Central memory CD8-positive, alpha-beta T cell (primary cell): ENCODE measurements at regions not wholly inside any gene's neighbourhood (a gene's known extent, or its start where the extent isn't known, plus 50 kb on each side); places are given as distances from the start of the nearest gene placed in this dataset.

ENCODE experiments used
- ATAC-seq: fragments of 150-1000 bp; cut with Tn5 transposase; replicated peaks from 2 replicates; pipeline ENCODE4 v1.10.0; 2022; ENCODE audit warnings: mild to moderate bottlenecking, moderate FRiP score, moderate number of reproducible peaks; ENCODE audit not compliant: poor library complexity, severe bottlenecking; ENCODE audit errors: extremely low read depth
- DNase-seq, 2 donors: peaks; one replicate each; pipeline ENCODE4 v3.0.0; 2021; ENCODE audit warnings: low spot score in 2 of 2
- H3K27ac Mint-ChIP-seq: one replicate; pipeline ENCODE4 v1.8.0; 2022; ENCODE audit warnings: low read depth, mild to moderate bottlenecking, moderate library complexity, mixed read lengths
- H3K27me3 Mint-ChIP-seq: one replicate; pipeline ENCODE4 v1.8.0; 2022; ENCODE audit warnings: mixed read lengths
- H3K36me3 Mint-ChIP-seq: one replicate; pipeline ENCODE4 v1.8.0; 2022; ENCODE audit warnings: mild to moderate bottlenecking, moderate library complexity, mixed read lengths; ENCODE audit not compliant: insufficient read depth
- H3K4me1 Mint-ChIP-seq: one replicate; pipeline ENCODE4 v1.8.0; 2022; ENCODE audit warnings: mixed read lengths
- H3K4me3 Mint-ChIP-seq: one replicate; pipeline ENCODE4 v1.8.0; 2022; ENCODE audit warnings: mild to moderate bottlenecking, moderate library complexity, mixed read lengths
- H3K9me3 Mint-ChIP-seq: one replicate; pipeline ENCODE4 v1.8.0; 2022; ENCODE audit warnings: mixed read lengths

- no peak overlapping the region for H3K4me3 Mint-ChIP-seq
- H3K27me3 Mint-ChIP-seq = no peaks in the 10 kb centered on the region
- H3K9me3 Mint-ChIP-seq = no peaks in the 10 kb centered on the region
- H3K4me1 Mint-ChIP-seq = no peaks in the 10 kb centered on the region
- no peak for ATAC-seq
- no peaks in the 10 kb centered on the region for H3K36me3 Mint-ChIP-seq
- no peak overlapping the region for H3K27ac Mint-ChIP-seq
- DNase-seq = no peak
Measured at GRCh38 chr5:87877023-87877422, 391.6 kb downstream of the TMEM161B start.

- Mint-ChIP-seq H3K27me3 (no peaks in the 10 kb centered on the region), H3K36me3 (no peaks in the 10 kb centered on the region), H3K4me3 (no peak overlapping the region), H3K4me1 (no peaks in the 10 kb centered on the region), H3K27ac (no peak overlapping the region), H3K9me3 (no peaks in the 10 kb centered on the region)
- DNase-seq (no peak), ATAC-seq (no peak)
Measured at GRCh38 chr5:87876616-87877015, 392.0 kb downstream of the TMEM161B start.

DNA sequence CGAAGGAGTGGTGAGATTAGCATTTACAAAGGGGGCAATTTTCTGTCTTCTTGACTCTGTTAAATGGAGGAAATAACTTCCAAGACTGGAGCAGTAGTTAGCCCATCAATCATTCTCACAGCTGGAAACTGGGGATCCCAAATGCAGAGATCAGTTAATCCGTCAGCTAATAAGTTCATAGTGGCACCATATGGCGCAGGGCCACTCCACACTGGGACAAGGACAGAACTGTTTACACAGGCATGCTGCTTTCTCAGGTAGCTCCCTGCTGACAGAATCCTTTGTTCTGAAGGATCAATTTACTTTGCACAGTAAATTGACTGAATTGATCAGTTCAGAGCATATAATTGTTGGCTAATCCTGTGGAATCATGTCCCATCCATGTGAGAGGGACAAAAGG, 395.7 kb downstream of the TMEM161B start:
- no peak overlapping the region for H3K4me3 Mint-ChIP-seq
- H3K9me3 Mint-ChIP-seq = no peaks in the 10 kb centered on the region

DNA sequence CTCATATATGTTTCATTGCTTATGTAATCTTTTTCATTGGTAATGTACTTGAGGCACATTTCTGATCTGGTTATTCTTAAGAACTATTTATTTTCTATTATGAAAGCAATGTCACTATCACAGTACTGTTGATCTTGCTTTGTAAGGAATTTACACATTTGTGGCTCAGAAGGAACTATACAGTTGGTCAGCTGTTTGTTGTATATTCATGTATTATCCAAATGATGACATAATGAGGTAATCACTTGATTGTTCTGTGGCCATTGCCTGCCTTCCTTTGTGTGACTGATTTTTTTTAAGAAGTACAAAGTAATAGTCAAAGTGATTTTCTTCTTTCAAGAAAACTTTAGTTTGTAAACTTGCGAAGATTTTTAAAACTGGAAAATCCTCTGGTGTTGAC, 399.9 kb downstream of the TMEM161B start:
- no peaks in the 10 kb centered on the region for H3K36me3 Mint-ChIP-seq
- H3K27ac Mint-ChIP-seq = no peak overlapping the region
- H3K4me3 Mint-ChIP-seq = no peak overlapping the region
- H3K9me3 Mint-ChIP-seq = no peaks in the 10 kb centered on the region
- DNase-seq (no peak), ATAC-seq (no peak)
- no peaks in the 10 kb centered on the region for H3K4me1 Mint-ChIP-seq
- no peaks in the 10 kb centered on the region for H3K27me3 Mint-ChIP-seq

More for the DNA sequence above, 395.7 kb downstream of the TMEM161B start:
- Mint-ChIP-seq H3K27me3 (no peaks in the 10 kb centered on the region), H3K36me3 (no peaks in the 10 kb centered on the region), H3K27ac (no peak overlapping the region), H3K4me1 (no peaks in the 10 kb centered on the region)
- DNase-seq (no peak), ATAC-seq (no peak)

- no peak overlapping the region for H3K4me3 Mint-ChIP-seq
- H3K4me1 Mint-ChIP-seq = no peaks in the 10 kb centered on the region
- DNase-seq (no peak), ATAC-seq (no peak)
- no peaks in the 10 kb centered on the region for H3K36me3 Mint-ChIP-seq
- H3K27me3 Mint-ChIP-seq = no peaks in the 10 kb centered on the region
- H3K27ac Mint-ChIP-seq = no peak overlapping the region
- no peaks in the 10 kb centered on the region for H3K9me3 Mint-ChIP-seq
Measured at GRCh38 chr5:87867281-87867680, 401.4 kb downstream of the TMEM161B start.

DNA sequence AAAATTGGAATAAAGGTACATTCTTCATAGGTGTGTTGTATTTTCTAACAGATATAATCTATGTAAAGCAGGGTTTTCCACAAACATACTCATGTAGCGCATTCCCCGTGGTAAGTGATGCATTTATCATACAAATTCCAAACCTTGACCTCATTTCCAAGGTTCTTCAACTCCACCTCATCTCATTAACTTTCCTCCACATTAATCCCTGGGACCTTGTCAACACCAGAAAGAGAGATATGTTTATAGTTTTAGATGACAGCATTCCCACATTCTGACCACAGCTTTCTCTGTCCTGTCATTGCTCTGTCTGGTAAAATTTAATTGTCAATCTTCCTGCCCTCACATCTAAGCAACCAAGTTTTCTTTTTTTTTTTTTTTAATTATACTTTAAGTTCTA, 415.1 kb downstream of the TMEM161B start:
- Mint-ChIP-seq H3K27ac (no peak overlapping the region), H3K4me1 (no peaks in the 10 kb centered on the region), H3K4me3 (no peak overlapping the region), H3K36me3 (no peaks in the 10 kb centered on the region), H3K9me3 (peaks cover 5% of the 10 kb centered on the region), H3K27me3 (no peaks in the 10 kb centered on the region)
- no peak for ATAC-seq
- no peak for DNase-seq

DNA sequence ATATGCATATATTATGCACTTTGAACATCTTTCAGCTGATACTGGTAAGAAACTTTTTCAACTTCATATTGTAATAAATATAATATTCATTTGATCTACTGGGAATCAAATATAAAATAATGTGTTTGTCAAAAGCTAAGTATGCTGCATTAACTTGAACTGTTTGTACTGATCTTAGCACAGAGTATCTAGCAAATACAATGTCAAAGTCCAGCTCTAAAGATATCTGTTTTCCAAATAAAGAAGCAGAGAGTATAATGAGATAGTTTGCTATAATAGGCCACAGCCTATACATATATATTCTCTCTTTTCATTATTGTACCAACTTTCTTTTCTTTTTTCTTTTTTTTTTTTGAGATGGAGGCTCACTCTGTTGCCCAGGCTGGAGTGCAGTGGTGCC, 417.0 kb downstream of the TMEM161B start:
- Mint-ChIP-seq H3K27me3 (no peaks in the 10 kb centered on the region), H3K9me3 (peaks cover 1% of the 10 kb centered on the region), H3K36me3 (no peaks in the 10 kb centered on the region), H3K27ac (no peak overlapping the region), H3K4me1 (no peaks in the 10 kb centered on the region), H3K4me3 (no peak overlapping the region)
- ATAC-seq (no peak), DNase-seq (no peak)

- Mint-ChIP-seq H3K27me3 (no peaks in the 10 kb centered on the region), H3K9me3 (no peaks in the 10 kb centered on the region), H3K36me3 (no peaks in the 10 kb centered on the region), H3K4me3 (no peak overlapping the region), H3K27ac (no peak overlapping the region), H3K4me1 (no peaks in the 10 kb centered on the region)
- ATAC-seq (no peak), DNase-seq (no peak)
Measured at GRCh38 chr5:87850843-87851242, 417.8 kb downstream of the TMEM161B start.

DNA sequence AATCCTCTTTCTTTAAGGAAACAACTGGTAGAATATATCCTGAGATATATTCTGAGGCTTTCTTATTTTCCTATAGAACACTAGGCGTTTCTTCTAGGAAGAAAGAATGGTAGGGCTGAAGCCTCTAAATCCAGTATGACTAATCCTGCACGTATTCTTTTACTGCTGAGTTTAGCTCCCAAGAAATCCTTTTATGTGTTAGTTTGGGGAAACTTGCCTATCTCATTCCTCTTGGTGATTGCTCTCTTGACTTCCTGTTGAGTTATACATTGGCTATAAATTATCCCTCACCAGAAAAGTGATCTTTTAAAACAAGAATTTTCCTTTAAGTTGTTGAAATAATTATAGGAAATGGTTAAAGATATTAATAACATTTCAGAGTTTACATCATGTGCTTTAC, 422.9 kb downstream of the TMEM161B start:
- no peak for DNase-seq
- no peaks in the 10 kb centered on the region for H3K27me3 Mint-ChIP-seq
- H3K4me3 Mint-ChIP-seq = no peak overlapping the region
- peaks cover 17% of the 10 kb centered on the region for H3K9me3 Mint-ChIP-seq
- H3K4me1 Mint-ChIP-seq = no peaks in the 10 kb centered on the region
- no peak overlapping the region for H3K27ac Mint-ChIP-seq
- no peaks in the 10 kb centered on the region for H3K36me3 Mint-ChIP-seq
- no peak for ATAC-seq

GRCh38 chr5:87844866-87845265, 423.8 kb downstream of the TMEM161B start:
- ATAC-seq (no peak), DNase-seq (no peak)
- H3K4me1 Mint-ChIP-seq = no peaks in the 10 kb centered on the region
- peaks cover 22% of the 10 kb centered on the region for H3K9me3 Mint-ChIP-seq
- no peak overlapping the region for H3K27ac Mint-ChIP-seq
- H3K27me3 Mint-ChIP-seq = no peaks in the 10 kb centered on the region
- no peaks in the 10 kb centered on the region for H3K36me3 Mint-ChIP-seq
- H3K4me3 Mint-ChIP-seq = no peak overlapping the region

DNA sequence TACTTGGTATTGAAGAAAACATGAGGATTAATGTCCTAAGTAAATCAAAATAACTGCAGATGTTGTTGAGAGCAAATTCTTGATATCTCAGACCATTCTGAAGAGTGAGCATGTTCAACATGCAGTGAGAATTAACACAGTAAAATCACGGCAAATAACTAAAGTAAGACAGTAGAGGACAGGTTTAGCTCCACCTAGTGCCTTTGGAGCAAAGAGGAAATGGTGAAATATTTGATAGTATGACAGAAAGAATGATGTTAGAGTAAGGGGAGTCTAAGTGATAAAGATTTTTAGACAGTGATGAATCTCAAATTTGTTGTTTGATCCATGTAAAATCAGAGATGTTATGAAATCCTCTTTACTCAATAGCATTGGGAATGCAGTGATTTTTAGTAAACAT, 424.2 kb downstream of the TMEM161B start:
- H3K4me1 Mint-ChIP-seq = no peaks in the 10 kb centered on the region

GRCh38 chr5:87836696-87837095, 424.0 kb upstream of the CCNH start:
- H3K4me1 Mint-ChIP-seq = no peaks in the 10 kb centered on the region
- no peak overlapping the region for H3K4me3 Mint-ChIP-seq
- H3K27ac Mint-ChIP-seq = no peak overlapping the region
- peaks cover 16% of the 10 kb centered on the region for H3K9me3 Mint-ChIP-seq
- H3K36me3 Mint-ChIP-seq = no peaks in the 10 kb centered on the region
- DNase-seq (no peak), ATAC-seq (no peak)
- H3K27me3 Mint-ChIP-seq = no peaks in the 10 kb centered on the region

More for the DNA sequence above, 424.2 kb downstream of the TMEM161B start:
- no peak overlapping the region for H3K4me3 Mint-ChIP-seq
- H3K9me3 Mint-ChIP-seq = peaks cover 23% of the 10 kb centered on the region
- H3K27ac Mint-ChIP-seq = no peak overlapping the region
- no peak for DNase-seq
- ATAC-seq = no peak
- no peaks in the 10 kb centered on the region for H3K36me3 Mint-ChIP-seq
- H3K27me3 Mint-ChIP-seq = no peaks in the 10 kb centered on the region

DNA sequence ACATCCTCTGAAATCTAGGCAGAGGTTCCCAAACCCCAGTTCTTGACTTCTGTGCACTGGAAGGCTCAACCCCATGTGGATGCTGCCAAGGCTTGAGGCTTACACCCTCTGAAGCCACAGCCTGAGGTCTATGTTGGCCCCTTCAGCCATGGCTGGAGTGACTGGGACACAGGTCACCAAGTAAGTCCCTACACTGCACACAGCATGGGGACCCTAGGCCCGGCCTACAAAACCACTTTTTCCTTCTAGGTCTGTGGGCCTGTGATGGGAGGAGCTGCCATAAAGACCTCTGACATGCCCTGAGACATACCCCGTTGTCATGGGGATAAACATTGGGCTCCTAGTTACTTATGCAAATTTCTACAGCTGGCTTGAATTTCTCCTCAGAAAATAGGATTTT, 418.8 kb upstream of the CCNH start:
- no peak overlapping the region for H3K4me3 Mint-ChIP-seq
- H3K9me3 Mint-ChIP-seq = peaks cover 6% of the 10 kb centered on the region
- DNase-seq (no peak), ATAC-seq (no peak)
- H3K27me3 Mint-ChIP-seq = no peaks in the 10 kb centered on the region
- no peak overlapping the region for H3K27ac Mint-ChIP-seq
- no peaks in the 10 kb centered on the region for H3K36me3 Mint-ChIP-seq
- no peaks in the 10 kb centered on the region for H3K4me1 Mint-ChIP-seq

- Mint-ChIP-seq H3K27me3 (no peaks in the 10 kb centered on the region), H3K36me3 (no peaks in the 10 kb centered on the region), H3K9me3 (peaks cover 6% of the 10 kb centered on the region), H3K27ac (no peak overlapping the region), H3K4me3 (no peak overlapping the region), H3K4me1 (no peaks in the 10 kb centered on the region)
- DNase-seq (no peak), ATAC-seq (no peak)
Measured at GRCh38 chr5:87829217-87829551, 416.5 kb upstream of the CCNH start.
